ENCODE measurements at regions not wholly inside any gene's neighbourhood (a gene's known extent, or its start where the extent isn't known, plus 50 kb on each side); places are given as distances from the start of the nearest gene placed in this dataset.

- TF ChIP-seq CTCF (conservative IDR thresholded peaks at IDR 0.05), result no peak
- H3K4me1 Mint-ChIP-seq, result peaks cover 5 to 10% of the 10 kb centered on the region in 2 experiments
These were observed 124.5 kb upstream of the CCDC150 start for GRCh38 chr2:196515051-196515450.

More at GRCh38 chr2:196515051-196515450, 124.5 kb upstream of the CCDC150 start:
- no peak for DNase-seq
- Histone ChIP-seq H2BK12ac (ENCODE audit: insufficient read length, low read depth, low read length) (no peak overlapping the region), H3K4me2 (ENCODE audit: insufficient read depth, insufficient read length, low read length) (no peak overlapping the region), H2BK5ac (ENCODE audit: insufficient read length, low read length) (no peak overlapping the region), H4K20me1 (ENCODE audit: control insufficient read depth, insufficient read depth, insufficient read length) (no peaks in the 10 kb centered on the region), H2BK15ac (ENCODE audit: low read depth, low read length) (no peak overlapping the region), H2BK120ac (ENCODE audit: low read depth, low read length, poor library complexity, severe bottlenecking) (no peak overlapping the region), H4K91ac (ENCODE audit: insufficient read length, low read depth, low read length) (no peak overlapping the region), H3K18ac (ENCODE audit: insufficient read length, low read depth, low read length) (no peak overlapping the region), H3K56ac (ENCODE audit: insufficient read length, low read depth, low read length) (no peak overlapping the region), H3K9me3 (ENCODE audit: control insufficient read depth, low read depth, low read length) (no peaks in the 10 kb centered on the region), H3K27me3 (ENCODE audit: insufficient read depth, low read length) (no peaks in the 10 kb centered on the region), H2BK20ac (ENCODE audit: low read depth, low read length, poor library complexity, severe bottlenecking) (no peak overlapping the region), H3K14ac (ENCODE audit: insufficient read depth, low read length) (no peak overlapping the region), H3K79me1 (ENCODE audit: insufficient read depth, low read depth, low read length, poor library complexity, severe bottlenecking) (no peaks in the 10 kb centered on the region), H3K79me2 (ENCODE audit: insufficient read depth, low read length) (no peaks in the 10 kb centered on the region), H4K8ac (replicated peaks; ENCODE audit: insufficient read length, low read depth, low read length) (no peak overlapping the region), H2AFZ (ENCODE audit: low read length) (no peak overlapping the region), H3K4ac (ENCODE audit: low read depth, low read length) (no peak overlapping the region; the same call in 1 of the 2 replicates), H3K23ac (ENCODE audit: insufficient read length, low read depth, low read length) (no peak overlapping the region), H3K4me1 (ENCODE audit: insufficient read depth, low read length) (no peaks in the 10 kb centered on the region), H4K5ac (ENCODE audit: insufficient read length, low read depth, low read length) (no peak overlapping the region), H3K23me2 (ENCODE audit: insufficient read length, low read depth, low read length, poor library complexity, severe bottlenecking) (peaks cover 4% of the 10 kb centered on the region), H2AK5ac (ENCODE audit: insufficient read length, low read length) (peak overlapping the region; percentile 96), H3K9ac (ENCODE audit: extremely low read depth, insufficient read length, low read length) (no peak overlapping the region), H3K27ac (ENCODE audit: insufficient read length, low read depth, low read length) (no peak overlapping the region), H3T11ph (ENCODE audit: low read length) (no peak overlapping the region)
- Mint-ChIP-seq H3K27ac (no peak overlapping the region), H3K9me3 (no peaks in the 10 kb centered on the region), H3K27me3 (ENCODE audit: low read depth) (no peaks in the 10 kb centered on the region; the same call in 1 of the 2 replicates), H3K36me3 (ENCODE audit: insufficient read depth in 1 of 3, low read depth in 3 of 3) (no peaks in the 10 kb centered on the region), H3K4me3 (no peak overlapping the region)
- WGBS (ENCODE audit: extremely low coverage, insufficient read length, low lambda C conversion rate), result no CpG with 5 or more reads among the region's 11 CpGs

All from H9 (cell line).